KMS-11 (cell line): ENCODE measurements at regions not wholly inside any gene's neighbourhood (a gene's known extent, or its start where the extent isn't known, plus 50 kb on each side); places are given as distances from the start of the nearest gene placed in this dataset.

ENCODE experiments used
- H2AFZ ChIP-seq: fragments of 200-600 bp; sonication (generic); 2 replicates; pipeline ENCODE4 v1.6.1; 2016; ENCODE audit warnings: antibody characterized with exemption, mixed run types, low read depth
- H3K27ac ChIP-seq: fragments of 200-600 bp; sonication (generic); 2 replicates; pipeline ENCODE4 v1.6.1; 2016; ENCODE audit warnings: mild to moderate bottlenecking, mixed run types
- H3K27me3 ChIP-seq: fragments of 200-600 bp; sonication (generic); 2 replicates; pipeline ENCODE4 v1.6.1; 2017; ENCODE audit warnings: mild to moderate bottlenecking, low read depth, mixed run types, moderate library complexity; ENCODE audit not compliant: insufficient read depth
- H3K36me3 ChIP-seq: fragments of 200-600 bp; sonication (generic); 2 replicates; pipeline ENCODE4 v1.6.1; 2017; ENCODE audit warnings: mild to moderate bottlenecking, mixed run types; ENCODE audit not compliant: insufficient read depth
- H3K4me1 ChIP-seq: fragments of 200-600 bp; sonication (generic); 2 replicates; pipeline ENCODE4 v1.6.1; 2016; ENCODE audit warnings: mild to moderate bottlenecking, low read depth, mixed run types; ENCODE audit not compliant: poor library complexity, severe bottlenecking
- H3K4me2 ChIP-seq: fragments of 200-600 bp; sonication (generic); 2 replicates; pipeline ENCODE4 v1.7.0; 2016; ENCODE audit warnings: mild to moderate bottlenecking, mixed run types
- H3K4me3 ChIP-seq: fragments of 200-600 bp; sonication (generic); IDR thresholded peaks from 2 replicates; pipeline ENCODE4 v1.6.1; 2017; ENCODE audit warnings: low read depth, low read length, mixed read lengths; ENCODE audit not compliant: insufficient read depth
- H3K79me2 ChIP-seq: fragments of 200-600 bp; sonication (generic); 2 replicates; pipeline ENCODE4 v1.6.1; 2016; ENCODE audit warnings: low read depth, mixed run types; ENCODE audit not compliant: insufficient read depth
- H3K9ac ChIP-seq: fragments of 200-600 bp; sonication (generic); 2 replicates; pipeline ENCODE4 v1.6.1; 2016; ENCODE audit warnings: mild to moderate bottlenecking, mixed run types
- H4K20me1 ChIP-seq: fragments of 200-600 bp; sonication (generic); 2 replicates; pipeline ENCODE4 v1.6.1; 2016; ENCODE audit warnings: mild to moderate bottlenecking, mixed run types; ENCODE audit not compliant: insufficient read depth
- TF ChIP-seq, protein P1 (sequence below): fragments of 200-600 bp; sonication (generic); conservative IDR thresholded peaks from 2 replicates; pipeline ENCODE4 v1.6.1; 2017; ENCODE audit warnings: low read depth, mild to moderate bottlenecking, antibody characterized with exemption, low read length, moderate library complexity, mixed read lengths

DNA sequence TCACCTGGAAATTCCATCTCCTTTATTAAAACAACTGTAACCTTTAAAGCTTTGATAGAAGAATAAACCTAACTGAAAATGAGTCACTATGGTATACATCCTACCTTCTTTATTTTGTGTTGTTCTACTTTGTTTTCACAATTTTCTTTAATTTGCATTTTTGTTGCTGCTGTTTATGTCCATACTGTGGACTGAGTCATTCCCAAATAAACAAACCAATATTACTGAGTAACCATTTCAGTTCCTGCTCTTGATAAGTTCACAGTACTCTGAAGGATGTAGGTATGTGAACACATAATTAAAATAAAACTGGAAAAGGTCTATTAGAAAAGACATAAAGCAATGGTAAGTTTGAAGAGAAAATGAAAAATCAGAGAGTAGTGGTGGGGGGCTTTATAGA lies 528.5 kb upstream of the GOLIM4 start:
- TF ChIP-seq, protein P1, sequence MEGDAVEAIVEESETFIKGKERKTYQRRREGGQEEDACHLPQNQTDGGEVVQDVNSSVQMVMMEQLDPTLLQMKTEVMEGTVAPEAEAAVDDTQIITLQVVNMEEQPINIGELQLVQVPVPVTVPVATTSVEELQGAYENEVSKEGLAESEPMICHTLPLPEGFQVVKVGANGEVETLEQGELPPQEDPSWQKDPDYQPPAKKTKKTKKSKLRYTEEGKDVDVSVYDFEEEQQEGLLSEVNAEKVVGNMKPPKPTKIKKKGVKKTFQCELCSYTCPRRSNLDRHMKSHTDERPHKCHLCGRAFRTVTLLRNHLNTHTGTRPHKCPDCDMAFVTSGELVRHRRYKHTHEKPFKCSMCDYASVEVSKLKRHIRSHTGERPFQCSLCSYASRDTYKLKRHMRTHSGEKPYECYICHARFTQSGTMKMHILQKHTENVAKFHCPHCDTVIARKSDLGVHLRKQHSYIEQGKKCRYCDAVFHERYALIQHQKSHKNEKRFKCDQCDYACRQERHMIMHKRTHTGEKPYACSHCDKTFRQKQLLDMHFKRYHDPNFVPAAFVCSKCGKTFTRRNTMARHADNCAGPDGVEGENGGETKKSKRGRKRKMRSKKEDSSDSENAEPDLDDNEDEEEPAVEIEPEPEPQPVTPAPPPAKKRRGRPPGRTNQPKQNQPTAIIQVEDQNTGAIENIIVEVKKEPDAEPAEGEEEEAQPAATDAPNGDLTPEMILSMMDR = no peak
- no peaks in the 10 kb centered on the region for H3K27me3 ChIP-seq
- no peak overlapping the region for H3K9ac ChIP-seq
- no peaks in the 10 kb centered on the region for H4K20me1 ChIP-seq
- no peak overlapping the region for H3K27ac ChIP-seq
- no peaks in the 10 kb centered on the region for H3K36me3 ChIP-seq
- no peak overlapping the region for H2AFZ ChIP-seq
- H3K4me1 ChIP-seq = no peaks in the 10 kb centered on the region
- no peaks in the 10 kb centered on the region for H3K79me2 ChIP-seq
- no peak overlapping the region for H3K4me3 ChIP-seq
- H3K4me2 ChIP-seq = no peak overlapping the region

- Histone ChIP-seq H3K36me3 (no peaks in the 10 kb centered on the region), H4K20me1 (no peaks in the 10 kb centered on the region), H3K27ac (no peak overlapping the region), H3K4me2 (no peak overlapping the region), H2AFZ (no peak overlapping the region), H3K27me3 (no peaks in the 10 kb centered on the region), H3K79me2 (no peaks in the 10 kb centered on the region), H3K9ac (no peak overlapping the region), H3K4me1 (no peaks in the 10 kb centered on the region), H3K4me3 (no peak overlapping the region)
- TF ChIP-seq, protein P1 = no peak
Measured at GRCh38 chr3:168622795-168623194, 527.1 kb upstream of the GOLIM4 start.

DNA sequence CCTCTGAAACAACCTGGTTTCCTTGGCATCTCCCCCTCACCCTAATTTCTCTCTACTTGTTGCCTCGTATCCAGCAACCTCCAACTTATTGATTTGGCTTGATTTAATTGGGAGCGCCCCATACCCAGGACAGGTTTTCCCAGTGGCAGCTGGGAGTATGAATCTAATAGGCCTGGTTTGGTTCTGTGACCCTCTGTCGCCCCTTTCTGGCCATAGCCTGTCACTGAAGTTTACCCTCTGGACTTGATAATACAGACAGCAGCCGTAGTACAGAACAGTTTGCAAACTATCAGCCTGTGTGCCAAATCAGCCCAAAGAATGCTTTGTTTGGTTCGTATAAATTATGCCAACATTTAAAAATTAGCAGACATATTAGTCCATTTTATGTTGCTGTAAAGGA lies 525.1 kb upstream of the GOLIM4 start:
- no peak overlapping the region for H3K9ac ChIP-seq
- no peak overlapping the region for H3K4me2 ChIP-seq
- no peaks in the 10 kb centered on the region for H3K79me2 ChIP-seq
- H2AFZ ChIP-seq = no peak overlapping the region
- H3K4me3 ChIP-seq = no peak overlapping the region
- no peaks in the 10 kb centered on the region for H4K20me1 ChIP-seq
- no peak overlapping the region for H3K27ac ChIP-seq
- TF ChIP-seq, protein P1 = peak; percentile 48
- no peaks in the 10 kb centered on the region for H3K4me1 ChIP-seq
- H3K27me3 ChIP-seq = no peaks in the 10 kb centered on the region
- H3K36me3 ChIP-seq = no peaks in the 10 kb centered on the region

GRCh38 chr3:168618827-168619470 lies 523.2 kb upstream of the GOLIM4 start:
- TF ChIP-seq, protein P1 = no peak
- Histone ChIP-seq H3K79me2 (no peaks in the 10 kb centered on the region), H3K4me3 (no peak overlapping the region), H3K4me2 (no peak overlapping the region), H3K27ac (no peak overlapping the region), H3K9ac (no peak overlapping the region), H2AFZ (no peak overlapping the region), H3K27me3 (no peaks in the 10 kb centered on the region), H3K36me3 (no peaks in the 10 kb centered on the region), H3K4me1 (no peaks in the 10 kb centered on the region), H4K20me1 (no peaks in the 10 kb centered on the region)
